ENCODE measurements at regions not wholly inside any gene's neighbourhood (a gene's known extent, or its start where the extent isn't known, plus 50 kb on each side); places are given as distances from the start of the nearest gene placed in this dataset.

DNA sequence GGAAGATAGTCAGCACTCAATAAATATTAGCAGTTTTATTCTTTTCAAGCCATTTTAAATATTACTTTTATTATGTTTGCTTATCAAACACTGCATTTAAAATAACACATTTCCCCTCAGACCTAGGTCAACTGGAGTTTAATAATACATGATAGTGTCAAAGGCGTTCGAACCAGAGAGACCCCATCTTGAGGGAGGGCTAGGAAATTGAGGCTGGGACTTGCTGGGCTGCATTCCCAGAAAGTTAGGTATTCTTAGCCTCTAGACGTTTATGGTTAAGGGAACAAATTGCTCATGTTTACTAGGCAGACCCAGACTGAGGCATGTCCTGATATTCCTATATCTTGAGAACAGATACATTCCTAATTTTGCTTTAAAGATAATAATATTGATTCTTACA is 426.5 kb downstream of the METTL4 start:
- TF ChIP-seq, protein P1, sequence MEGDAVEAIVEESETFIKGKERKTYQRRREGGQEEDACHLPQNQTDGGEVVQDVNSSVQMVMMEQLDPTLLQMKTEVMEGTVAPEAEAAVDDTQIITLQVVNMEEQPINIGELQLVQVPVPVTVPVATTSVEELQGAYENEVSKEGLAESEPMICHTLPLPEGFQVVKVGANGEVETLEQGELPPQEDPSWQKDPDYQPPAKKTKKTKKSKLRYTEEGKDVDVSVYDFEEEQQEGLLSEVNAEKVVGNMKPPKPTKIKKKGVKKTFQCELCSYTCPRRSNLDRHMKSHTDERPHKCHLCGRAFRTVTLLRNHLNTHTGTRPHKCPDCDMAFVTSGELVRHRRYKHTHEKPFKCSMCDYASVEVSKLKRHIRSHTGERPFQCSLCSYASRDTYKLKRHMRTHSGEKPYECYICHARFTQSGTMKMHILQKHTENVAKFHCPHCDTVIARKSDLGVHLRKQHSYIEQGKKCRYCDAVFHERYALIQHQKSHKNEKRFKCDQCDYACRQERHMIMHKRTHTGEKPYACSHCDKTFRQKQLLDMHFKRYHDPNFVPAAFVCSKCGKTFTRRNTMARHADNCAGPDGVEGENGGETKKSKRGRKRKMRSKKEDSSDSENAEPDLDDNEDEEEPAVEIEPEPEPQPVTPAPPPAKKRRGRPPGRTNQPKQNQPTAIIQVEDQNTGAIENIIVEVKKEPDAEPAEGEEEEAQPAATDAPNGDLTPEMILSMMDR (IDR thresholded peaks at IDR 0.05) = no peak
- TF ChIP-seq POLR2AphosphoS5 (IDR thresholded peaks at IDR 0.05; ENCODE audit: low read depth, low read length) (no peak), YY1 (IDR thresholded peaks at IDR 0.05; ENCODE audit: low read depth) (no peak), EP300 (IDR thresholded peaks at IDR 0.05; ENCODE audit: borderline replicate concordance in 1 of 2, low read depth in 1 of 2, low read length in 1 of 2) (no peak), RAD21 (IDR thresholded peaks at IDR 0.05; ENCODE audit: low read length) (no peak), GABPA (IDR thresholded peaks at IDR 0.05; ENCODE audit: low read depth) (no peak), RCOR1 (IDR thresholded peaks at IDR 0.05; ENCODE audit: low read length) (no peak), NFIC (IDR thresholded peaks at IDR 0.05; ENCODE audit: borderline replicate concordance) (no peak), TAF1 (IDR thresholded peaks at IDR 0.05; ENCODE audit: borderline replicate concordance, low read depth, low read length) (no peak)
- TF ChIP-seq, protein P2, sequence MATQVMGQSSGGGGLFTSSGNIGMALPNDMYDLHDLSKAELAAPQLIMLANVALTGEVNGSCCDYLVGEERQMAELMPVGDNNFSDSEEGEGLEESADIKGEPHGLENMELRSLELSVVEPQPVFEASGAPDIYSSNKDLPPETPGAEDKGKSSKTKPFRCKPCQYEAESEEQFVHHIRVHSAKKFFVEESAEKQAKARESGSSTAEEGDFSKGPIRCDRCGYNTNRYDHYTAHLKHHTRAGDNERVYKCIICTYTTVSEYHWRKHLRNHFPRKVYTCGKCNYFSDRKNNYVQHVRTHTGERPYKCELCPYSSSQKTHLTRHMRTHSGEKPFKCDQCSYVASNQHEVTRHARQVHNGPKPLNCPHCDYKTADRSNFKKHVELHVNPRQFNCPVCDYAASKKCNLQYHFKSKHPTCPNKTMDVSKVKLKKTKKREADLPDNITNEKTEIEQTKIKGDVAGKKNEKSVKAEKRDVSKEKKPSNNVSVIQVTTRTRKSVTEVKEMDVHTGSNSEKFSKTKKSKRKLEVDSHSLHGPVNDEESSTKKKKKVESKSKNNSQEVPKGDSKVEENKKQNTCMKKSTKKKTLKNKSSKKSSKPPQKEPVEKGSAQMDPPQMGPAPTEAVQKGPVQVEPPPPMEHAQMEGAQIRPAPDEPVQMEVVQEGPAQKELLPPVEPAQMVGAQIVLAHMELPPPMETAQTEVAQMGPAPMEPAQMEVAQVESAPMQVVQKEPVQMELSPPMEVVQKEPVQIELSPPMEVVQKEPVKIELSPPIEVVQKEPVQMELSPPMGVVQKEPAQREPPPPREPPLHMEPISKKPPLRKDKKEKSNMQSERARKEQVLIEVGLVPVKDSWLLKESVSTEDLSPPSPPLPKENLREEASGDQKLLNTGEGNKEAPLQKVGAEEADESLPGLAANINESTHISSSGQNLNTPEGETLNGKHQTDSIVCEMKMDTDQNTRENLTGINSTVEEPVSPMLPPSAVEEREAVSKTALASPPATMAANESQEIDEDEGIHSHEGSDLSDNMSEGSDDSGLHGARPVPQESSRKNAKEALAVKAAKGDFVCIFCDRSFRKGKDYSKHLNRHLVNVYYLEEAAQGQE (IDR thresholded peaks at IDR 0.05; ENCODE audit: low read depth, low read length) = no peak
- TF ChIP-seq, protein P3, sequence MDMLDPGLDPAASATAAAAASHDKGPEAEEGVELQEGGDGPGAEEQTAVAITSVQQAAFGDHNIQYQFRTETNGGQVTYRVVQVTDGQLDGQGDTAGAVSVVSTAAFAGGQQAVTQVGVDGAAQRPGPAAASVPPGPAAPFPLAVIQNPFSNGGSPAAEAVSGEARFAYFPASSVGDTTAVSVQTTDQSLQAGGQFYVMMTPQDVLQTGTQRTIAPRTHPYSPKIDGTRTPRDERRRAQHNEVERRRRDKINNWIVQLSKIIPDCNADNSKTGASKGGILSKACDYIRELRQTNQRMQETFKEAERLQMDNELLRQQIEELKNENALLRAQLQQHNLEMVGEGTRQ (IDR thresholded peaks at IDR 0.05; ENCODE audit: borderline replicate concordance, low read depth, low read length) = no peak

Measured in SK-N-SH (cell line).